ENCODE measurements at regions not wholly inside any gene's neighbourhood (a gene's known extent, or its start where the extent isn't known, plus 50 kb on each side); places are given as distances from the start of the nearest gene placed in this dataset.

- no TSS peak for BruUV-seq (replicated peaks)
- TF ChIP-seq POLR2A (IDR thresholded peaks at IDR 0.05; ENCODE audit: low read depth, low read length) (no peak), BHLHE40 (IDR thresholded peaks at IDR 0.05; ENCODE audit: low read depth, low read length) (no peak), NFE2L2 (IDR thresholded peaks at IDR 0.05; ENCODE audit: low read depth, low read length) (no peak), RAD21 (IDR thresholded peaks at IDR 0.05; ENCODE audit: low read length) (no peak), FOS (IDR thresholded peaks at IDR 0.05; ENCODE audit: low read depth, low read length) (no peak), MAZ (IDR thresholded peaks at IDR 0.05; ENCODE audit: borderline replicate concordance, low read depth, low read length) (no peak), CHD1 (IDR thresholded peaks at IDR 0.05; ENCODE audit: low read depth, low read length) (no peak), SMC3 (IDR thresholded peaks at IDR 0.05; ENCODE audit: low read depth, low read length) (no peak), USF2 (IDR thresholded peaks at IDR 0.05; ENCODE audit: low read depth, low read length) (no peak), RCOR1 (IDR thresholded peaks at IDR 0.05; ENCODE audit: insufficient replicate concordance, low read length) (no peak), MAFK (IDR thresholded peaks at IDR 0.05; ENCODE audit: low read depth, low read length) (no peak), CTCF (conservative IDR thresholded peaks at IDR 0.05; ENCODE audit: low read depth, low read length) (no peak), CEBPB (IDR thresholded peaks at IDR 0.05; ENCODE audit: low read depth, low read length) (no peak), MXI1 (IDR thresholded peaks at IDR 0.05; ENCODE audit: borderline replicate concordance, low read depth, low read length) (no peak), ELK1 (IDR thresholded peaks at IDR 0.05; ENCODE audit: borderline replicate concordance, low read depth, low read length) (no peak), RFX5 (IDR thresholded peaks at IDR 0.05; ENCODE audit: low read depth, low read length) (no peak)
- H3K36me3 ChIP-seq (ENCODE audit: control insufficient read depth, insufficient read depth, low read length) = no peaks in the 10 kb centered on the region
- no peaks in the 10 kb centered on the region for H3K79me1 ChIP-seq (ENCODE audit: low read depth in 1 of 2, low read length in 2 of 2)
- H4K91ac ChIP-seq (ENCODE audit: insufficient read depth, low read depth, low read length) = no peak overlapping the region
- no peak overlapping the region for H3K4me2 ChIP-seq (ENCODE audit: low read depth, low read length)
- dilution Hi-C loops (cut with HindIII; ENCODE audit: low sequenced_read_pairs, unreplicated experiment) = no loop called here
- H2BK120ac ChIP-seq (ENCODE audit: low read depth, low read length) = no peak overlapping the region
- H4K20me1 ChIP-seq (ENCODE audit: insufficient read depth, low read length) = no peaks in the 10 kb centered on the region
- no peak overlapping the region for H3K23ac ChIP-seq (ENCODE audit: low read depth, low read length)
- no peak overlapping the region for H2AK9ac ChIP-seq (replicated peaks; ENCODE audit: low read depth, low read length, poor library complexity)
- intact Hi-C loops (cut with micrococcal nuclease) = no loop called here
- H2BK15ac ChIP-seq (ENCODE audit: low read depth, low read length) = no peak overlapping the region
- H3K4ac ChIP-seq (ENCODE audit: low read depth, low read length) = no peak overlapping the region
- H3K4me1 ChIP-seq (ENCODE audit: control insufficient read depth, insufficient read depth, low read length) = no peaks in the 10 kb centered on the region
- DNase-seq = no peak
- H2BK5ac ChIP-seq (ENCODE audit: low read depth, low read length, poor library complexity, severe bottlenecking) = no peak overlapping the region
- peaks cover 7% of the 10 kb centered on the region for H3K9me3 ChIP-seq (ENCODE audit: control insufficient read depth, insufficient read depth, low read length)
- ChIA-PET POLR2A (ENCODE audit: unreplicated experiment) (no interaction called here), CTCF (no interaction called here)
- no peak for ATAC-seq (ENCODE audit: low read depth)
- H3K27ac ChIP-seq (ENCODE audit: insufficient read depth, low read length) = no peak overlapping the region
- in situ Hi-C loops (cut with MboI; ENCODE audit: low sequenced_read_pairs) = no loop called here
- no peak overlapping the region for H4K8ac ChIP-seq (ENCODE audit: low read depth in 2 of 2, low read length in 2 of 2)
- no peak overlapping the region for H2BK20ac ChIP-seq (ENCODE audit: low read depth, low read length)
- WGBS, 2 experiments (ENCODE audit: extremely low coverage in 2 of 2, insufficient read length in 1 of 2) = no CpG with 5 or more reads among the region's 5 CpGs
- no peak overlapping the region for H3K9ac ChIP-seq (ENCODE audit: low read depth, low read length)
- no peaks in the 10 kb centered on the region for H3K27me3 ChIP-seq (ENCODE audit: control insufficient read depth, insufficient read depth, low read length)
- H2AK5ac ChIP-seq (ENCODE audit: low read depth, low read length) = no peak overlapping the region
- H3K4me3 ChIP-seq (ENCODE audit: insufficient read depth, low read depth, low read length) = no peak overlapping the region
- no peak overlapping the region for H2AFZ ChIP-seq (replicated peaks; ENCODE audit: low read length, poor library complexity)
- no peak overlapping the region for H4K5ac ChIP-seq (ENCODE audit: low read depth, low read length)
- H3K56ac ChIP-seq (ENCODE audit: extremely low read depth, insufficient read depth, low read length) = no peak overlapping the region
- no peaks in the 10 kb centered on the region for H3K9me1 ChIP-seq (ENCODE audit: insufficient read depth, low read length)
- no peak overlapping the region for H3K14ac ChIP-seq (replicated peaks; ENCODE audit: low read depth, low read length)
- H3K18ac ChIP-seq (ENCODE audit: low read depth, low read length) = no peak overlapping the region
These were observed 177.1 kb upstream of the TRIM24 start for GRCh38 chr7:138282997-138283396.

Measured in IMR-90 (cell line).